ENCODE measurements at regions not wholly inside any gene's neighbourhood (a gene's known extent, or its start where the extent isn't known, plus 50 kb on each side); places are given as distances from the start of the nearest gene placed in this dataset.

GRCh38 chr1:221562542-221563475 is 179.1 kb downstream of the DUSP10 start:
- intact Hi-C loops (cut with micrococcal nuclease; ENCODE audit: unreplicated experiment), result no loop called here

More at GRCh38 chr1:221562542-221563475, 179.1 kb downstream of the DUSP10 start:
- no peak for DNase-seq (ENCODE audit: low read depth, low spot score)
- TF ChIP-seq SRF (IDR thresholded peaks at IDR 0.05; ENCODE audit: low read depth in 2 of 2, low read length in 2 of 2), result peak in 1 of 2 experiments; percentile 49; a peak in 1 of 4 replicates
- TF ChIP-seq, protein P1, sequence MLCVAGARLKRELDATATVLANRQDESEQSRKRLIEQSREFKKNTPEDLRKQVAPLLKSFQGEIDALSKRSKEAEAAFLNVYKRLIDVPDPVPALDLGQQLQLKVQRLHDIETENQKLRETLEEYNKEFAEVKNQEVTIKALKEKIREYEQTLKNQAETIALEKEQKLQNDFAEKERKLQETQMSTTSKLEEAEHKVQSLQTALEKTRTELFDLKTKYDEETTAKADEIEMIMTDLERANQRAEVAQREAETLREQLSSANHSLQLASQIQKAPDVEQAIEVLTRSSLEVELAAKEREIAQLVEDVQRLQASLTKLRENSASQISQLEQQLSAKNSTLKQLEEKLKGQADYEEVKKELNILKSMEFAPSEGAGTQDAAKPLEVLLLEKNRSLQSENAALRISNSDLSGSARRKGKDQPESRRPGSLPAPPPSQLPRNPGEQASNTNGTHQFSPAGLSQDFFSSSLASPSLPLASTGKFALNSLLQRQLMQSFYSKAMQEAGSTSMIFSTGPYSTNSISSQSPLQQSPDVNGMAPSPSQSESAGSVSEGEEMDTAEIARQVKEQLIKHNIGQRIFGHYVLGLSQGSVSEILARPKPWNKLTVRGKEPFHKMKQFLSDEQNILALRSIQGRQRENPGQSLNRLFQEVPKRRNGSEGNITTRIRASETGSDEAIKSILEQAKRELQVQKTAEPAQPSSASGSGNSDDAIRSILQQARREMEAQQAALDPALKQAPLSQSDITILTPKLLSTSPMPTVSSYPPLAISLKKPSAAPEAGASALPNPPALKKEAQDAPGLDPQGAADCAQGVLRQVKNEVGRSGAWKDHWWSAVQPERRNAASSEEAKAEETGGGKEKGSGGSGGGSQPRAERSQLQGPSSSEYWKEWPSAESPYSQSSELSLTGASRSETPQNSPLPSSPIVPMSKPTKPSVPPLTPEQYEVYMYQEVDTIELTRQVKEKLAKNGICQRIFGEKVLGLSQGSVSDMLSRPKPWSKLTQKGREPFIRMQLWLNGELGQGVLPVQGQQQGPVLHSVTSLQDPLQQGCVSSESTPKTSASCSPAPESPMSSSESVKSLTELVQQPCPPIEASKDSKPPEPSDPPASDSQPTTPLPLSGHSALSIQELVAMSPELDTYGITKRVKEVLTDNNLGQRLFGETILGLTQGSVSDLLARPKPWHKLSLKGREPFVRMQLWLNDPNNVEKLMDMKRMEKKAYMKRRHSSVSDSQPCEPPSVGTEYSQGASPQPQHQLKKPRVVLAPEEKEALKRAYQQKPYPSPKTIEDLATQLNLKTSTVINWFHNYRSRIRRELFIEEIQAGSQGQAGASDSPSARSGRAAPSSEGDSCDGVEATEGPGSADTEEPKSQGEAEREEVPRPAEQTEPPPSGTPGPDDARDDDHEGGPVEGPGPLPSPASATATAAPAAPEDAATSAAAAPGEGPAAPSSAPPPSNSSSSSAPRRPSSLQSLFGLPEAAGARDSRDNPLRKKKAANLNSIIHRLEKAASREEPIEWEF (IDR thresholded peaks at IDR 0.05; ENCODE audit: insufficient replicate concordance, low read depth, low read length), result no peak
- no peak for TF ChIP-seq HDAC6 (IDR thresholded peaks at IDR 0.05; ENCODE audit: unreplicated experiment)
- Histone ChIP-seq H4K20me1 (ENCODE audit: control insufficient read depth, insufficient read depth) (no peaks in the 10 kb centered on the region), H3K4me3 (no peak overlapping the region), H3K27ac (ENCODE audit: control insufficient read depth, insufficient read depth) (no peak overlapping the region), H3K4me2 (ENCODE audit: control insufficient read depth, insufficient read depth) (no peak overlapping the region), H2AFZ (ENCODE audit: control insufficient read depth, low read depth, low read length) (no peak overlapping the region; the same call in 1 of the 2 replicates), H3K9ac (ENCODE audit: control insufficient read depth, insufficient read depth, low read length) (no peak overlapping the region), H3K9me3 (replicated peaks; ENCODE audit: control insufficient read depth, insufficient read depth, low read length) (no peaks in the 10 kb centered on the region), H3K27me3 (replicated peaks in 1 of 2; ENCODE audit: control insufficient read depth in 2 of 2, insufficient read depth in 2 of 2, low read length in 1 of 2) (no peaks in the 10 kb centered on the region), H3K4me1 (ENCODE audit: control insufficient read depth, insufficient read depth, low read length) (no peaks in the 10 kb centered on the region), H3K79me2 (ENCODE audit: control insufficient read depth, insufficient read depth, low read length) (no peaks in the 10 kb centered on the region), H3K36me3 (ENCODE audit: control insufficient read depth in 2 of 2, insufficient read depth in 2 of 2, low read length in 1 of 2) (no peaks in the 10 kb centered on the region)
- RAD21 ChIA-PET (ENCODE audit: unreplicated experiment), result no interaction called here
- POLR2A ChIA-PET, result no interaction called here
- ATAC-seq, result no peak
- no peak for FAIRE-seq
- SMC1A ChIA-PET (ENCODE audit: uncharacterized antibody, unreplicated experiment), result interaction anchor here (0.7 to 1.0 kb wide), 3 partner anchors 7 to 86 kb away, joined by 3 read pairs; no protein-coding TSS in a partner anchor
- CTCF ChIA-PET, result no interaction called here
- no TSS peak for BruUV-seq (replicated peaks)
- WGBS (ENCODE audit: insufficient coverage, insufficient replicate concordance, low lambda C conversion rate, missing lambda C conversion rate), result 65% methylated on average over 9 of the region's 9 CpGs
- in situ Hi-C loops (cut with MboI), result no loop called here
